WERI-Rb-1 (cell line): ENCODE measurements at regions not wholly inside any gene's neighbourhood (a gene's known extent, or its start where the extent isn't known, plus 50 kb on each side); places are given as distances from the start of the nearest gene placed in this dataset.

Source experiments
- DNase-seq: peaks from one replicate; pipeline ENCODE4 v3.0.0-alpha.2; 2020
- H3K27ac ChIP-seq: fragments of 250-450 bp; sonication (Bioruptor Pico); 2 replicates; pipeline ENCODE4 v1.5.1; 2020; ENCODE audit warnings: mild to moderate bottlenecking, moderate library complexity
- H3K27me3 ChIP-seq: fragments of 250-450 bp; sonication (Bioruptor Pico); 2 replicates; pipeline ENCODE4 v1.5.1; 2021; ENCODE audit warnings: mild to moderate bottlenecking, low read depth, moderate library complexity; ENCODE audit not compliant: insufficient read depth, severe bottlenecking
- H3K36me3 ChIP-seq: fragments of 250-450 bp; sonication (Bioruptor Pico); 2 replicates; pipeline ENCODE4 v1.5.1; 2020; ENCODE audit warnings: mild to moderate bottlenecking, moderate library complexity
- H3K4me3 ChIP-seq: 2 replicates; pipeline ENCODE4 v1.5.1; 2011; ENCODE audit warnings: low read depth, mild to moderate bottlenecking, control low read depth, low read length
- H3K9me3 ChIP-seq: fragments of 250-450 bp; sonication (Bioruptor Pico); 2 replicates; pipeline ENCODE4 v1.5.1; 2021; ENCODE audit warnings: mild to moderate bottlenecking, moderate library complexity; ENCODE audit not compliant: severe bottlenecking
- CTCF ChIP-seq: IDR thresholded peaks from 2 replicates; pipeline ENCODE4 v1.5.1; 2011; ENCODE audit warnings: low read depth, mild to moderate bottlenecking, control low read depth, inconsistent platforms, low read length

DNA sequence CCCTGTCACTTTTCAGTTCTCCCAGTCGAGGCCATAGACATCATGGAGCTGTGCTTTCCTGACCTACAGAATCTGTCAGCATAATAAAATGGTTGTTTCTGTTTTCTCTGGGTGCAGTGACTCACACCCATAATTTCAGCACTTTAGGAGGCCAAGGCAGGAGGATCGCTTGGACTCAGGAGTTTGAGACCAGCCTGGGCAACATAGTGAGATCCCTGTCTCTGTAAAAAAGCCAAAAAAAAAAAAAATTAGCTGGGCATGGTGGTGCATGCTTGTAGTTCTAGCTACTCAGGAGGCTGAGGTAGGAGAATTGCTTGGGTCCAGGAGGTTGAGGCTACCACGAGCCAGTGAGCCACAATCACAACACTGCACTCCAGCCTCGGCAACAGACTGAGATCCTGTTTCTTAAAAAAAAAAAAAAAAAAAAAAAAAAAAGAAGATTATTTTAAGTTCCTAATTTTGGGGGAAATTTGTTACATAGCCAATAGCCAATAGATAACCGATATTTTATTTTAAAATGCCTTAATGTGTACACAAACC is 196.2 kb downstream of the ADSS2 start:
- Histone ChIP-seq H3K9me3 (peaks cover 5% of the 10 kb centered on the region), H3K27ac (no peak overlapping the region), H3K4me3 (no peak overlapping the region), H3K36me3 (no peaks in the 10 kb centered on the region), H3K27me3 (no peaks in the 10 kb centered on the region)
- no peak for TF ChIP-seq CTCF
- DNase-seq = no peak

DNA sequence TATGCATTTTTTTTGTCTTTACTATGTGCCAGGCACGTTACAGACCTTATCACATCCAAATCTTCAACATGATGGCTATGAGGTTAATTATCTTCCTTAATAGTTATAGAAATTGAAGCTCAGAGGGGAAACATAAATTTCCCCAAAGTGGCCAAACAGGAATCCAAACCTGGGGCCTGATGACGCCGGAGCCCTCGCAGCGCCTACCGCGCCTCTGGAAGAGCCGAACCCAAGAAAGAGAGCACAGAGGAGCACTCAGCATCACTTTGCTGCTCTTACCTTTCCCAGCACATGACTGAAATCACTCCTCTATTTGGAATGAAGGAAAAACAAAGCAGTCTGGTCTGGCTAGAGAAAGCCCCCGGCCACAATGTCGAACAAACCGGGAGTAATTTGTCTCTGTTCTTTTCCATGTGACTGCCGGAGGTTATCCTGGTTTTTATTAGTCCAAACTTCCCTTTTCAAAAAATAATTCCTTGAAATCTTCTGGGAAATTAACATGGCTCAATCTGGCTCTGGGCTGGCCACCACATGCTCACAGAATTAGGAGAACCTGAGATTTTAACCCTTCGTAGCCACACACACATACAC is 195.5 kb downstream of the ADSS2 start:
- TF ChIP-seq CTCF = no peak
- Histone ChIP-seq H3K36me3 (no peaks in the 10 kb centered on the region), H3K27ac (no peak overlapping the region), H3K9me3 (peaks cover 5% of the 10 kb centered on the region), H3K27me3 (no peaks in the 10 kb centered on the region), H3K4me3 (no peak overlapping the region)
- no peak for DNase-seq

DNA sequence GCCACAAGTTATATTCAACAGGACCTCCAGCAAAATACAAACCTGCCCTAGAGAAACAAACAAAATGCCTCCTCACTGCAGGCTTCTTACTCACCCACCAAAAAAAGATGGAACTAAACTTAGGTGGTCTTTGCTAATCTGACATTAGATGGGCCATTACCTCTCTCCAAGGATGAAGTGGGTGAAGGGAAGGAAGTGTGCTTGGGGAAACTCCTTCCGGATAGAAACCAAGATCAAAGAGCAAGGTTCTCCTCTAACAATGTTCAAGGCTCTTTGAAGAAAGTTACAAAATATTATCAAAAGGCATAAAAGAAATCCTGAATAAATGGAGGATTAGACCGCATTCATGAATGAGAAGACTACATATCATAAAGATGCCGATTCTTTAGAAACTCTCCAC is 187.5 kb downstream of the ADSS2 start:
- DNase-seq = no peak
- Histone ChIP-seq H3K27me3 (no peaks in the 10 kb centered on the region), H3K27ac (no peak overlapping the region), H3K9me3 (peaks cover under 1% of the 10 kb centered on the region), H3K36me3 (no peaks in the 10 kb centered on the region), H3K4me3 (no peak overlapping the region)
- no peak for TF ChIP-seq CTCF

DNA sequence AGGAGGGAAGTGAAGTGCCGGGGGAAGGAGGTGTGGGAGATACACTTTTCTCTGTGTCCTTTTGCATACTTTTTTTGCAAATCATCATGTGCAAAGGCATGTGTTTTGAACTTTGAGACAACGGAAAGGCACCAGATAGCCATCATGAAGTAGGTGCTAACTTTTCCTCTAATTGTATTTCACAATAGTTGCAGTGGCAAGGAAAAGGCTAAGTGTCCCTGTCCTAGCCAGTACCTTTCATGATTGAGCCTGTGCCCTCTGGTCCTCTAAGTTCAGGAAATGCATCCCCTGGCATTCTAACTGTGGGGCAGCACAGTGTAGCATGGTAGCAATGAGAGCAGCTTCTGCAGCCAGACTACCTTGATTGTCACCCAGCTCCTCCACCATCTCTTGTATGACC is 186.2 kb downstream of the ADSS2 start:
- H3K36me3 ChIP-seq = no peaks in the 10 kb centered on the region
- no peak overlapping the region for H3K27ac ChIP-seq
- H3K9me3 ChIP-seq = peaks cover 12% of the 10 kb centered on the region
- DNase-seq = no peak
- no peaks in the 10 kb centered on the region for H3K27me3 ChIP-seq
- TF ChIP-seq CTCF = no peak
- no peak overlapping the region for H3K4me3 ChIP-seq

- H3K4me3 ChIP-seq = no peak overlapping the region
- TF ChIP-seq CTCF = no peak
- H3K36me3 ChIP-seq = no peaks in the 10 kb centered on the region
- DNase-seq = no peak
- H3K9me3 ChIP-seq = peaks cover 20% of the 10 kb centered on the region
- no peaks in the 10 kb centered on the region for H3K27me3 ChIP-seq
- no peak overlapping the region for H3K27ac ChIP-seq
Measured at GRCh38 chr1:244269169-244269568, 182.5 kb downstream of the ADSS2 start.

GRCh38 chr1:244271004-244271403 is 180.7 kb downstream of the ADSS2 start:
- no peaks in the 10 kb centered on the region for H3K36me3 ChIP-seq
- no peak for DNase-seq
- no peak for TF ChIP-seq CTCF
- H3K27me3 ChIP-seq = no peaks in the 10 kb centered on the region
- H3K9me3 ChIP-seq = peaks cover 20% of the 10 kb centered on the region
- H3K4me3 ChIP-seq = no peak overlapping the region
- no peak overlapping the region for H3K27ac ChIP-seq
